ENCODE measurements at regions not wholly inside any gene's neighbourhood (a gene's known extent, or its start where the extent isn't known, plus 50 kb on each side); places are given as distances from the start of the nearest gene placed in this dataset.
A peak's percentile ranks its signal among the peaks of the same experiment; 100 is the strongest.

- H3K9me3 ChIP-seq: no peaks in the 10 kb centered on the region
These were observed 53.0 kb downstream of the NCOR2 start for GRCh38 chr12:124514145-124514995.

GRCh38 chr12:124513297-124513867 lies 54.0 kb downstream of the NCOR2 start:
- ATAC-seq: no peak
- DNase-seq: no peak

More at GRCh38 chr12:124514145-124514995, 53.0 kb downstream of the NCOR2 start:
- Histone ChIP-seq H3K27me3 (no peaks in the 10 kb centered on the region), H3K4me1 (peaks cover 0 to 27% (median 12%) of the 10 kb centered on the region in 4 donors), H3K4me3 (no peak overlapping the region), H3K27ac (no peak overlapping the region), H3K36me3 (no peaks in the 10 kb centered on the region)
- DNase-seq: no peak
- WGBS (ENCODE audit: insufficient coverage, low coverage, low lambda C conversion rate, missing lambda C conversion rate): 100% methylated on average over 3 of the region's 12 CpGs
- intact Hi-C loops (cut with DNase I): loop anchor here in 1 of 2 donors (10.0 kb wide), 1 partner anchor 170 kb away; no protein-coding TSS in a partner anchor
- TF ChIP-seq POLR2A (IDR thresholded peaks at IDR 0.05): no peak
- TF ChIP-seq CTCF (IDR thresholded peaks at IDR 0.05): no peak
- ATAC-seq: no peak

DNA sequence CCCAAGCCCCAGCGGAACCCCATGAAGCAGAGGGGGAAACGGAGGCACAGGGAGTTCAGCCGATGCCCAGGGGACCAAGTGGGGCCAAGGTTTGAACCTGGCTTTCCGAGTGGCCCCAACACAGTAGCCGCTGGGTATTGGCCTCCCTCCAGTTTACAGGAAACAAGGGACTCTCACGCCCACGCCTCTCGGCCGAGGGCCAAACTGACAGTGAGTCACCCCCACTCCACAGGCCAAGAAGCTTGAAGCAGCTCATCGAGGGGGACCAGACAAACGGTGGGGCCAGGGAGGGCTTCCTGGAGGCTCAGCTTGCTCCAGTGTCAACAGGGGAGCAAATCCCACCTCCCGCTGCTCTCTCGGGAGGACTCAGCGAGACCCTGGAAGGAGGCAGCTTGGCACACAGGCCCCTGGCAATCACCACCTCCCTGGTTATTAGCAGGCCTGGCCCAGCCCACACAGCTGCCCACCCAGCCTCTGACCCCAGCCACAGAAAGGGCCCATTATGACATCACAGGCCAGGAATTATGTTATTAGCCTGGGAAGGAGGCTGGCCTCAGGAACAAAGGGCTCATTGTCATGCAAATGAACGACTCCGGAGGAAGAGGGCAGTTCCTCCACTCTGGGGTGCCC lies 54.6 kb downstream of the NCOR2 start:
- no peaks in the 10 kb centered on the region for H3K36me3 ChIP-seq
- H3K4me1 ChIP-seq: peaks cover 0 to 20% (median 6%) of the 10 kb centered on the region in 4 donors
- H3K27ac ChIP-seq: no peak overlapping the region
- DNase-seq (peak in 1 of 3 donors; percentile 86), ATAC-seq (peak in 3 of 4 donors; percentile 20 to 72 (median 34))
- TF ChIP-seq POLR2A (IDR thresholded peaks at IDR 0.05) (no peak), CTCF (IDR thresholded peaks at IDR 0.05) (no peak)
- intact Hi-C loops (cut with DNase I): loop anchor here in 1 of 2 donors (10.0 kb wide), 1 partner anchor 172 kb away; no protein-coding TSS in a partner anchor
- H3K27me3 ChIP-seq: no peaks in the 10 kb centered on the region
- WGBS (ENCODE audit: insufficient coverage, low coverage, low lambda C conversion rate, missing lambda C conversion rate): 37% methylated on average over 8 of the region's 16 CpGs
- no peak overlapping the region for H3K4me3 ChIP-seq
- H3K9me3 ChIP-seq: no peaks in the 10 kb centered on the region

More at GRCh38 chr12:124513297-124513867, 54.0 kb downstream of the NCOR2 start:
- 63% methylated on average over 2 of the region's 7 CpGs for WGBS (ENCODE audit: insufficient coverage, low coverage, low lambda C conversion rate, missing lambda C conversion rate)
- H3K36me3 ChIP-seq: no peaks in the 10 kb centered on the region
- no peak overlapping the region for H3K4me3 ChIP-seq
- H3K4me1 ChIP-seq: peaks cover 0 to 23% (median 9%) of the 10 kb centered on the region in 4 donors
- intact Hi-C loops (cut with DNase I): loop anchor here in 1 of 2 donors (10.0 kb wide), 1 partner anchor 171 kb away; no protein-coding TSS in a partner anchor
- no peak overlapping the region for H3K27ac ChIP-seq
- no peaks in the 10 kb centered on the region for H3K9me3 ChIP-seq
- no peaks in the 10 kb centered on the region for H3K27me3 ChIP-seq
- TF ChIP-seq POLR2A (IDR thresholded peaks at IDR 0.05): no peak
- no peak for TF ChIP-seq CTCF (IDR thresholded peaks at IDR 0.05)

- no peak for ATAC-seq
- TF ChIP-seq POLR2A (IDR thresholded peaks at IDR 0.05) (no peak), CTCF (IDR thresholded peaks at IDR 0.05) (no peak)
- no peaks in the 10 kb centered on the region for H3K36me3 ChIP-seq
These were observed 56.0 kb downstream of the NCOR2 start for GRCh38 chr12:124511259-124511985.

More at GRCh38 chr12:124511259-124511985, 56.0 kb downstream of the NCOR2 start:
- no peak for DNase-seq
- Histone ChIP-seq H3K27me3 (no peaks in the 10 kb centered on the region), H3K9me3 (no peaks in the 10 kb centered on the region), H3K4me3 (no peak overlapping the region), H3K27ac (no peak overlapping the region), H3K4me1 (peaks cover 0 to 9% (median 2%) of the 10 kb centered on the region in 4 donors)
- 84% methylated on average over 17 of the region's 23 CpGs for WGBS (ENCODE audit: insufficient coverage, low coverage, low lambda C conversion rate, missing lambda C conversion rate)
- intact Hi-C loops (cut with DNase I): loop anchor here in 1 of 2 donors (10.0 kb wide), 1 partner anchor 173 kb away; no protein-coding TSS in a partner anchor

All from right lobe of liver (tissue), 6 donors.